WI38 (cell line): ENCODE measurements at regions not wholly inside any gene's neighbourhood (a gene's known extent, or its start where the extent isn't known, plus 50 kb on each side); places are given as distances from the start of the nearest gene placed in this dataset.

Source experiments
- H3K4me3 ChIP-seq: 2 replicates; pipeline ENCODE4 v1.5.1; 2011; ENCODE audit warnings: low read depth, mild to moderate bottlenecking, control low read depth, low read length
- CTCF ChIP-seq: IDR thresholded peaks from 2 replicates; pipeline ENCODE4 v1.5.1; 2012; ENCODE audit warnings: low read depth, mild to moderate bottlenecking, control low read depth, low read length

GRCh38 chr10:33808475-33808874 lies 474.0 kb upstream of the NRP1 start:
- no peak overlapping the region for H3K4me3 ChIP-seq
- TF ChIP-seq CTCF: no peak

GRCh38 chr10:33807531-33808359 lies 473.3 kb upstream of the NRP1 start:
- no peak overlapping the region for H3K4me3 ChIP-seq

GRCh38 chr10:33805831-33806230 lies 471.4 kb upstream of the NRP1 start:
- H3K4me3 ChIP-seq: no peak overlapping the region
- TF ChIP-seq CTCF: no peak

More at GRCh38 chr10:33807531-33808359, 473.3 kb upstream of the NRP1 start:
- no peak for TF ChIP-seq CTCF

- no peak for TF ChIP-seq CTCF
- H3K4me3 ChIP-seq: no peak overlapping the region
Measured at GRCh38 chr10:33804584-33804983, 470.1 kb upstream of the NRP1 start.

- no peak overlapping the region for H3K4me3 ChIP-seq
- no peak for TF ChIP-seq CTCF
Measured at GRCh38 chr10:33803248-33803647, 468.8 kb upstream of the NRP1 start.

- no peak overlapping the region for H3K4me3 ChIP-seq
- no peak for TF ChIP-seq CTCF
Measured at GRCh38 chr10:33802566-33802965, 468.1 kb upstream of the NRP1 start.

GRCh38 chr10:33801705-33802104 lies 467.2 kb upstream of the NRP1 start:
- TF ChIP-seq CTCF: no peak
- H3K4me3 ChIP-seq: no peak overlapping the region
